Lower leg skin (tissue), 4 donors: ENCODE measurements at regions not wholly inside any gene's neighbourhood (a gene's known extent, or its start where the extent isn't known, plus 50 kb on each side); places are given as distances from the start of the nearest gene placed in this dataset.

Experiments
- DNase-seq, 2 donors: peaks; one replicate each; pipeline ENCODE4 v3.0.0-alpha.2; 2019; ENCODE audit warnings: low spot score in 2 of 2
- H3K4me3 ChIP-seq: fragments of 200-600 bp; sonication (generic); 2 replicates; pipeline ENCODE4 v1.5.1; 2017; ENCODE audit warnings: mild to moderate bottlenecking, low read depth; ENCODE audit not compliant: poor library complexity, severe bottlenecking
- POLR2A ChIP-seq, 2 donors: fragments of 450-650 bp; IDR thresholded peaks; one replicate each; pipeline ENCODE4 v1.6.1; 2016 to 2017; ENCODE audit warnings: antibody characterized with exemption in 2 of 2, mild to moderate bottlenecking in 1 of 2, moderate library complexity in 1 of 2
- WGBS, 2 donors: methylation state at CpG; one replicate each; pipeline ENCODE4 v1.1.5; 2018; 5-methylcytosine and 5-hydroxymethylcytosine counted together
- intact Hi-C: fragments of 100-400 bp; cut with DNase I; formaldehyde crosslinking; loops from one replicate; pipeline ENCODE4 v1.15.0; 2023; ENCODE audit warnings: low total_unique reads
- TF ChIP-seq, protein P1 (sequence below), 3 donors: fragments of 450-650 bp; IDR thresholded peaks; one replicate each; pipeline ENCODE4 v1.5.1; 2016; ENCODE audit warnings: antibody characterized with exemption in 3 of 3, mild to moderate bottlenecking in 3 of 3, moderate library complexity in 2 of 3

DNA sequence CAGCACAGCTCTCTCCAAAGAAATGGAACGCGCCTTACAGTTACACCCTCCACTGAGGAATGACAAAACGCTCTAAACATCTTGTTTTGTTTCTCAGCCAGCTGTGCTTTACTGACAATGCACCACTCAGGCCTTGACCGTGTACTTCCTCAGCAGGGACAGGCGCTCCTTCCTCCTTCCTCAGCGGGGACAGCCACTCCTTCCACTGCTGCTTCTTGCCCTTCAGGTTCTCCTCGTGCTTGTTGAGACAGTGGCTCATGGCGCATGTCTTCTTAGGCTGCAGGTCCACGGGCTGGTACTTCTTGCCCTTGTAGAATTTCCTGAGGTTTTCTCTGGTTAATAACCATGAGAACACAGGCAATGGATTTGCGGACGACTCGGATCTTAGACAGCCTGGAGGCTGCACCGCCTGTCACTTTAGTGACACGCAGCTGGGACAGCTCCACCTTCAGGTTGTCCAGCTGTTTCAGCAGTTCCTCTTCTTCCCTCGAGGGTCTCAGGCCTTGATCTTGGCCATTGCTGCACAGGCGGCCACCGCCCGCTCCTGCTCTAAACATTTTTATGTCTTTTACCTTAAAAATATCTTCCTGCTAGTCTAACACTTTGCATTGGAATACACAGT is 613.8 kb downstream of the BRD1 start:
- intact Hi-C loops, result no loop called here
- WGBS, 2 donors, result 65 to 66% methylated on average over 18 of the region's 18 CpGs

DNA sequence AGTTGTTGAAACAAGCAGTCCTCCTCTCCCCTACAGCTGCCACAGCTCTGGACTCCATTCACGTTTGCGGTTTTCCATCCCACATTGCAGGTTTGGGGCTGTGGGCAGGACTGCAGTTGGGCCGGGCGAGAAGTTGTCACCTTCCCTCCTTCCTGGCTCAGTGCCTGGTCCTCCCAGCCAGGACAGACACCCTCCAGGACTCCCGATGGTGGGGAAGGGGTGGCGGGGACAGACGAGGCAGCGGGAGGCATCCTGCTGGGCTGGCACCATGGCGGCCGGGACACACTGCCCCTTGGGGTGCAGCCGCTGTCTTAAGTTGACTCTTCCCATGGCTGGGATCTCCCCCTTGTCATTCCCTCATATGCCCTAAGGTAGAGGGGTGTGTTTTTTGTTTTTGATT is 615.2 kb downstream of the BRD1 start:
- intact Hi-C loops, result no loop called here
- peak in 1 of 2 donors; percentile 75 for DNase-seq
- TF ChIP-seq, protein P1, sequence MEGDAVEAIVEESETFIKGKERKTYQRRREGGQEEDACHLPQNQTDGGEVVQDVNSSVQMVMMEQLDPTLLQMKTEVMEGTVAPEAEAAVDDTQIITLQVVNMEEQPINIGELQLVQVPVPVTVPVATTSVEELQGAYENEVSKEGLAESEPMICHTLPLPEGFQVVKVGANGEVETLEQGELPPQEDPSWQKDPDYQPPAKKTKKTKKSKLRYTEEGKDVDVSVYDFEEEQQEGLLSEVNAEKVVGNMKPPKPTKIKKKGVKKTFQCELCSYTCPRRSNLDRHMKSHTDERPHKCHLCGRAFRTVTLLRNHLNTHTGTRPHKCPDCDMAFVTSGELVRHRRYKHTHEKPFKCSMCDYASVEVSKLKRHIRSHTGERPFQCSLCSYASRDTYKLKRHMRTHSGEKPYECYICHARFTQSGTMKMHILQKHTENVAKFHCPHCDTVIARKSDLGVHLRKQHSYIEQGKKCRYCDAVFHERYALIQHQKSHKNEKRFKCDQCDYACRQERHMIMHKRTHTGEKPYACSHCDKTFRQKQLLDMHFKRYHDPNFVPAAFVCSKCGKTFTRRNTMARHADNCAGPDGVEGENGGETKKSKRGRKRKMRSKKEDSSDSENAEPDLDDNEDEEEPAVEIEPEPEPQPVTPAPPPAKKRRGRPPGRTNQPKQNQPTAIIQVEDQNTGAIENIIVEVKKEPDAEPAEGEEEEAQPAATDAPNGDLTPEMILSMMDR (IDR thresholded peaks at IDR 0.05), result no peak
- no peak for TF ChIP-seq POLR2A (IDR thresholded peaks at IDR 0.05)
- WGBS, 2 donors, result 76 to 88% methylated on average over 11 of the region's 11 CpGs
- H3K4me3 ChIP-seq, result no peak overlapping the region

More for the DNA sequence above, 613.8 kb downstream of the BRD1 start:
- H3K4me3 ChIP-seq, result no peak overlapping the region
- DNase-seq, result peak in 1 of 2 donors; percentile 54
- no peak for TF ChIP-seq POLR2A (IDR thresholded peaks at IDR 0.05)
- TF ChIP-seq, protein P1 (IDR thresholded peaks at IDR 0.05), result no peak

DNA sequence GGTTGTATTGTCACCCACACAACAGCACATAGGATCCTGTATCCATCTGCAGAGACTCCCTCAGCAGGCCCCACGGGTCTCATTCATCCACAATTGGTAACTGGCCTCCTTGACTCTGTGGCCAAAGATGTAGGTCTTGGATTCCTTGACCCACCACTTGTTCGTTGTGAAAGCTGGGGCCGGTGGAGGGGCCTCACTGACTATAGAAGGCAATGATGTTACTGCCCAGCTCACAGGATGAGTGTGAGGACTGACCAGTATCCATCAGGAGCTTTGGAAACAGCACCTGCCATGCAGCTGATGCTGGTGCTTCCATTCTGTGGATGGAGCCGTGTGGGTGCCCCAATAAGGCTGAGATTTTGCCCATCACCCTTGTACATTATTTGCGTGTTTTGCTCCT is 615.7 kb downstream of the BRD1 start:
- TF ChIP-seq, protein P1 (IDR thresholded peaks at IDR 0.05), result no peak
- TF ChIP-seq POLR2A (IDR thresholded peaks at IDR 0.05), result no peak
- intact Hi-C loops, result no loop called here
- DNase-seq, result peak in 1 of 2 donors; percentile 61
- 73 to 81% methylated on average over 5 of the region's 5 CpGs for WGBS, 2 donors
- H3K4me3 ChIP-seq, result no peak overlapping the region

DNA sequence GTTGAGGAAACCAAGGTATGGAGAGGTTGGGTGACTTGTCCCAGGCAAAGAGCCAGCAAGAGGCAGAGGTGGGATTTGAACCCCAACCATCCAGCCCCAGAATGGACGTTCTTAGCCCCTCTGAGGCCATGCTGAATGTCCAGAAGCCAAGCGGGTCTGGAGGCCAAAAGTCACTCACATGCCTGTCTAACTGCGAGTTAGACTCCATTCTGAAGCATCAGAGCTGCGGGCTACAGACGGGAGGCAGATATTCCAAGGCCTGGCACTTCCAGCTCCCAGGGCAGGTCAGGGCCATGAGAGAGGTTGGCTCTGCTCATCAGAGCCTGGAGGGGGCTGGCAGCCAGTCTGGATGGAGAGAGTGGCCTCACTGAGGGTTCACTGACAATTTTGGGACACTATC is 616.5 kb downstream of the BRD1 start:
- H3K4me3 ChIP-seq, result no peak overlapping the region
- 81 to 89% methylated on average over 5 of the region's 5 CpGs for WGBS, 2 donors
- TF ChIP-seq POLR2A (IDR thresholded peaks at IDR 0.05), result no peak
- TF ChIP-seq, protein P1 (IDR thresholded peaks at IDR 0.05), result no peak
- peak in 1 of 2 donors; percentile 58 for DNase-seq
- intact Hi-C loops, result no loop called here

DNA sequence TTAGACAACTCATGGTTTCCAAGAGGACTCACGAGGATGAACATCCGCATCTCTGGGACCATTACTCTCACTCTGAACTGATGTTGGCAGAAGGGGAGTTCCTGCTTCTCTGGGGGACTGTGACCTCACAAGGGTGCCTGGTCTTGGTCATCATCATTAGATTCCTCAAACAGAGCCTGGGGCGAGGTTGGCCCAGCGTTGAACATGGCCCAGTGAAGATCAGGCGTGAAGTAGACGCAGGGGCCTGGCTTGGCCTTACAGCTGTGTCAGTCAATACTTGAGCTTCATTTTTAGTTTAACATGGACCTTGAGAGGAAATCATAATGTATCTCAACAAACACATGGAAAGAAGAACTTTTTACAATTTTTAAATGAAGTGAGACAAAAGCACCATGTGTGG is 617.1 kb downstream of the BRD1 start:
- WGBS, 2 donors, result 94 to 96% methylated on average over 6 of the region's 6 CpGs
- no peak for TF ChIP-seq POLR2A (IDR thresholded peaks at IDR 0.05)
- TF ChIP-seq, protein P1 (IDR thresholded peaks at IDR 0.05), result no peak
- intact Hi-C loops, result no loop called here
- no peak overlapping the region for H3K4me3 ChIP-seq
- peak in 1 of 2 donors; percentile 54 for DNase-seq
